ENCODE measurements at regions not wholly inside any gene's neighbourhood (a gene's known extent, or its start where the extent isn't known, plus 50 kb on each side); places are given as distances from the start of the nearest gene placed in this dataset.

GRCh38 chrX:121258545-121258944 is 211.1 kb downstream of the GLUD2 start:
- intact Hi-C loops (cut with DNase I) = no loop called here
- DNase-seq = no peak
- ATAC-seq (ENCODE audit: poor library complexity) = no peak

- DNase-seq (no peak), ATAC-seq (ENCODE audit: poor library complexity) (no peak)
- intact Hi-C loops (cut with DNase I) = no loop called here
Measured at GRCh38 chrX:121259170-121259569, 211.8 kb downstream of the GLUD2 start.

GRCh38 chrX:121260596-121261240 is 213.3 kb downstream of the GLUD2 start:
- no peak for ATAC-seq (ENCODE audit: poor library complexity)
- no peak for DNase-seq
- intact Hi-C loops (cut with DNase I) = no loop called here

GRCh38 chrX:121283921-121284320 is 236.5 kb downstream of the GLUD2 start:
- intact Hi-C loops (cut with DNase I) = no loop called here
- ATAC-seq (ENCODE audit: poor library complexity) = no peak
- no peak for DNase-seq

- intact Hi-C loops (cut with DNase I) = no loop called here
- DNase-seq = no peak
- ATAC-seq (ENCODE audit: poor library complexity) = no peak
Measured at GRCh38 chrX:121298499-121298898, 251.1 kb downstream of the GLUD2 start.

GRCh38 chrX:121301356-121301755 is 253.9 kb downstream of the GLUD2 start:
- ATAC-seq (ENCODE audit: poor library complexity) (no peak), DNase-seq (no peak)
- intact Hi-C loops (cut with DNase I) = no loop called here

- intact Hi-C loops (cut with DNase I) = no loop called here
- no peak for ATAC-seq (ENCODE audit: poor library complexity)
Measured at GRCh38 chrX:121301822-121302221, 254.4 kb downstream of the GLUD2 start.

GRCh38 chrX:121307449-121307848 is 260.0 kb downstream of the GLUD2 start:
- DNase-seq (no peak), ATAC-seq (ENCODE audit: poor library complexity) (no peak)
- intact Hi-C loops (cut with DNase I) = no loop called here

More at GRCh38 chrX:121301822-121302221, 254.4 kb downstream of the GLUD2 start:
- no peak for DNase-seq

GRCh38 chrX:121308276-121308805 is 260.9 kb downstream of the GLUD2 start:
- DNase-seq (no peak), ATAC-seq (ENCODE audit: poor library complexity) (peak; percentile 55)
- intact Hi-C loops (cut with DNase I) = no loop called here

GRCh38 chrX:121310820-121311219 is 263.4 kb downstream of the GLUD2 start:
- intact Hi-C loops (cut with DNase I) = no loop called here
- ATAC-seq (ENCODE audit: poor library complexity) = no peak
- no peak for DNase-seq

GRCh38 chrX:121320441-121320840 is 273.0 kb downstream of the GLUD2 start:
- no peak for ATAC-seq (ENCODE audit: poor library complexity)
- DNase-seq = no peak
- intact Hi-C loops (cut with DNase I) = no loop called here

- no peak for ATAC-seq (ENCODE audit: poor library complexity)
- intact Hi-C loops (cut with DNase I) = no loop called here
- DNase-seq = no peak
Measured at GRCh38 chrX:121322159-121322558, 274.7 kb downstream of the GLUD2 start.

GRCh38 chrX:121323337-121323736 is 275.9 kb downstream of the GLUD2 start:
- intact Hi-C loops (cut with DNase I) = no loop called here
- ATAC-seq (ENCODE audit: poor library complexity) (no peak), DNase-seq (no peak)

GRCh38 chrX:121333942-121334341 is 286.5 kb downstream of the GLUD2 start:
- intact Hi-C loops (cut with DNase I) = no loop called here
- ATAC-seq (ENCODE audit: poor library complexity) (no peak), DNase-seq (no peak)

GRCh38 chrX:121336831-121337421 is 289.5 kb downstream of the GLUD2 start:
- intact Hi-C loops (cut with DNase I) = no loop called here
- ATAC-seq (ENCODE audit: poor library complexity) = no peak
- DNase-seq = no peak

GRCh38 chrX:121337816-121338215 is 290.4 kb downstream of the GLUD2 start:
- intact Hi-C loops (cut with DNase I) = no loop called here
- no peak for DNase-seq
- no peak for ATAC-seq (ENCODE audit: poor library complexity)

- no peak for DNase-seq
- intact Hi-C loops (cut with DNase I) = no loop called here
- ATAC-seq (ENCODE audit: poor library complexity) = no peak
Measured at GRCh38 chrX:121349263-121349662, 301.9 kb downstream of the GLUD2 start.

- DNase-seq = no peak
- intact Hi-C loops (cut with DNase I) = no loop called here
- ATAC-seq (ENCODE audit: poor library complexity) = no peak
Measured at GRCh38 chrX:121356139-121356849, 308.9 kb downstream of the GLUD2 start.

- ATAC-seq (ENCODE audit: poor library complexity) = no peak
- DNase-seq = no peak
- intact Hi-C loops (cut with DNase I) = no loop called here
Measured at GRCh38 chrX:121356850-121357171, 309.4 kb downstream of the GLUD2 start.

GRCh38 chrX:121360280-121360679 is 312.9 kb downstream of the GLUD2 start:
- DNase-seq = no peak
- ATAC-seq (ENCODE audit: poor library complexity) = no peak
- intact Hi-C loops (cut with DNase I) = no loop called here
